ENCODE measurements at regions not wholly inside any gene's neighbourhood (a gene's known extent, or its start where the extent isn't known, plus 50 kb on each side); places are given as distances from the start of the nearest gene placed in this dataset.

GRCh38 chr20:10853731-10854130, 179.9 kb upstream of the JAG1 start:
- TF ChIP-seq CTCF (IDR thresholded peaks at IDR 0.05), result no peak
- Histone ChIP-seq H3K9me3 (no peaks in the 10 kb centered on the region), H3K27me3 (no peaks in the 10 kb centered on the region), H3K27ac (no peak overlapping the region), H3K4me1 (peaks cover 0 to 28% (median 7%) of the 10 kb centered on the region in 4 donors), H3K36me3 (no peaks in the 10 kb centered on the region), H3K4me3 (no peak overlapping the region)
- intact Hi-C loops (cut with DNase I; ENCODE audit: low total_unique reads), result no loop called here
- DNase-seq, result no peak

- Histone ChIP-seq H3K9me3 (no peaks in the 10 kb centered on the region), H3K27ac (no peak overlapping the region), H3K36me3 (no peaks in the 10 kb centered on the region), H3K27me3 (no peaks in the 10 kb centered on the region), H3K4me3 (no peak overlapping the region), H3K4me1 (peaks cover 0 to 29% (median 7%) of the 10 kb centered on the region in 4 donors)
- no peak for TF ChIP-seq CTCF (IDR thresholded peaks at IDR 0.05)
- no peak for DNase-seq
- intact Hi-C loops (cut with DNase I; ENCODE audit: low total_unique reads), result no loop called here
Observed at GRCh38 chr20:10854976-10855375, 181.2 kb upstream of the JAG1 start.

- Histone ChIP-seq H3K4me1 (peaks cover 0 to 30% (median 7%) of the 10 kb centered on the region in 4 donors), H3K9me3 (no peaks in the 10 kb centered on the region), H3K36me3 (no peaks in the 10 kb centered on the region), H3K27ac (no peak overlapping the region), H3K4me3 (no peak overlapping the region), H3K27me3 (no peaks in the 10 kb centered on the region)
- no peak for DNase-seq
- intact Hi-C loops (cut with DNase I; ENCODE audit: low total_unique reads), result no loop called here
- TF ChIP-seq CTCF (IDR thresholded peaks at IDR 0.05), result no peak
Observed at GRCh38 chr20:10855778-10856177, 182.0 kb upstream of the JAG1 start.

- DNase-seq, result no peak
- intact Hi-C loops (cut with DNase I; ENCODE audit: low total_unique reads), result no loop called here
- Histone ChIP-seq H3K27me3 (no peaks in the 10 kb centered on the region), H3K27ac (no peak overlapping the region), H3K4me3 (no peak overlapping the region), H3K4me1 (peaks cover 0 to 32% (median 7%) of the 10 kb centered on the region in 4 donors), H3K9me3 (no peaks in the 10 kb centered on the region), H3K36me3 (no peaks in the 10 kb centered on the region)
- TF ChIP-seq CTCF (IDR thresholded peaks at IDR 0.05), result no peak
Observed at GRCh38 chr20:10856237-10857015, 182.6 kb upstream of the JAG1 start.

GRCh38 chr20:10857352-10858070, 183.7 kb upstream of the JAG1 start:
- Histone ChIP-seq H3K27ac (peak overlapping the region in 1 of 2 donors; percentile 2), H3K9me3 (no peaks in the 10 kb centered on the region), H3K4me3 (no peak overlapping the region), H3K36me3 (no peaks in the 10 kb centered on the region), H3K4me1 (peaks cover 0 to 39% (median 10%) of the 10 kb centered on the region in 4 donors), H3K27me3 (no peaks in the 10 kb centered on the region)
- peak in 1 of 2 donors; percentile 49 for DNase-seq
- intact Hi-C loops (cut with DNase I; ENCODE audit: low total_unique reads), result no loop called here
- TF ChIP-seq CTCF (IDR thresholded peaks at IDR 0.05), result no peak

Data from tibial artery (tissue), 4 donors.